ENCODE measurements at regions not wholly inside any gene's neighbourhood (a gene's known extent, or its start where the extent isn't known, plus 50 kb on each side); places are given as distances from the start of the nearest gene placed in this dataset.
"Not testable (repeated sequence)": the region's sequence is repeated elsewhere in the genome, so short reads cannot be mapped to it uniquely, and the experiment has no call there.

- no peak for DNase-seq (ENCODE audit: low read depth in 2 of 2, low spot score in 1 of 2)
These were observed 1578.8 kb upstream of the WWC1 start for GRCh38 chr5:166712447-166713185.

GRCh38 chr5:166713295-166713694 lies 1578.2 kb upstream of the WWC1 start:
- no peak for DNase-seq (ENCODE audit: low read depth in 2 of 2, low spot score in 1 of 2)

- DNase-seq (ENCODE audit: low read depth in 2 of 2, low spot score in 1 of 2), result no peak
These were observed 1574.5 kb upstream of the WWC1 start for GRCh38 chr5:166716856-166717492.

GRCh38 chr5:166719991-166720390 lies 1571.5 kb upstream of the WWC1 start:
- no peak for DNase-seq (ENCODE audit: low read depth in 2 of 2, low spot score in 1 of 2)

- no peak for DNase-seq (ENCODE audit: low read depth in 2 of 2, low spot score in 1 of 2)
These were observed 1568.5 kb upstream of the WWC1 start for GRCh38 chr5:166722939-166723338.

- DNase-seq (ENCODE audit: low read depth in 2 of 2, low spot score in 1 of 2), result no peak
These were observed 1567.2 kb upstream of the WWC1 start for GRCh38 chr5:166724284-166724683.

GRCh38 chr5:166725593-166725992 lies 1565.9 kb upstream of the WWC1 start:
- DNase-seq (ENCODE audit: low read depth in 2 of 2, low spot score in 1 of 2), result no peak

GRCh38 chr5:166726406-166726805 lies 1565.0 kb upstream of the WWC1 start:
- no peak for DNase-seq (ENCODE audit: low read depth in 2 of 2, low spot score in 1 of 2)

GRCh38 chr5:166742951-166743350 lies 1548.5 kb upstream of the WWC1 start:
- not testable (repeated sequence) for DNase-seq (ENCODE audit: low read depth in 2 of 2, low spot score in 1 of 2)

- no peak for DNase-seq (ENCODE audit: low read depth in 2 of 2, low spot score in 1 of 2)
These were observed 1544.9 kb upstream of the WWC1 start for GRCh38 chr5:166746506-166746905.

- DNase-seq (ENCODE audit: low read depth in 2 of 2, low spot score in 1 of 2), result no peak
These were observed 1541.1 kb upstream of the WWC1 start for GRCh38 chr5:166750376-166750775.

GRCh38 chr5:166758151-166758550 lies 1533.3 kb upstream of the WWC1 start:
- DNase-seq (ENCODE audit: low read depth in 2 of 2, low spot score in 1 of 2), result no peak

GRCh38 chr5:166767858-166768257 lies 1523.6 kb upstream of the WWC1 start:
- DNase-seq (ENCODE audit: low read depth in 2 of 2, low spot score in 1 of 2), result no peak

GRCh38 chr5:166768536-166768935 lies 1522.9 kb upstream of the WWC1 start:
- DNase-seq (ENCODE audit: low read depth in 2 of 2, low spot score in 1 of 2), result no peak

- DNase-seq (ENCODE audit: low read depth in 2 of 2, low spot score in 1 of 2), result no peak
These were observed 1518.7 kb upstream of the WWC1 start for GRCh38 chr5:166772770-166773169.

- no peak for DNase-seq (ENCODE audit: low read depth in 2 of 2, low spot score in 1 of 2)
These were observed 1509.7 kb upstream of the WWC1 start for GRCh38 chr5:166781737-166782136.

GRCh38 chr5:166784545-166785078 lies 1506.8 kb upstream of the WWC1 start:
- no peak for DNase-seq (ENCODE audit: low read depth in 2 of 2, low spot score in 1 of 2)

- no peak for DNase-seq (ENCODE audit: low read depth in 2 of 2, low spot score in 1 of 2)
These were observed 1505.3 kb upstream of the WWC1 start for GRCh38 chr5:166786178-166786577.

GRCh38 chr5:166786889-166787288 lies 1504.6 kb upstream of the WWC1 start:
- no peak for DNase-seq (ENCODE audit: low read depth in 2 of 2, low spot score in 1 of 2)

GRCh38 chr5:166788050-166788449 lies 1503.4 kb upstream of the WWC1 start:
- no peak for DNase-seq (ENCODE audit: low read depth in 2 of 2, low spot score in 1 of 2)

GRCh38 chr5:166795756-166796155 lies 1495.7 kb upstream of the WWC1 start:
- DNase-seq (ENCODE audit: low read depth in 2 of 2, low spot score in 1 of 2), result no peak

- no peak for DNase-seq (ENCODE audit: low read depth in 2 of 2, low spot score in 1 of 2)
These were observed 1488.4 kb upstream of the WWC1 start for GRCh38 chr5:166803058-166803457.

GRCh38 chr5:166804223-166804622 lies 1487.2 kb upstream of the WWC1 start:
- not testable (repeated sequence) for DNase-seq (ENCODE audit: low read depth in 2 of 2, low spot score in 1 of 2)

All from stimulated activated CD8-positive, alpha-beta memory T cell treated with anti-CD3 and anti-CD28 coated beads, Interleukin-4, amount 100 ng/mL, for 1 hour (primary cell).